ENCODE measurements at regions not wholly inside any gene's neighbourhood (a gene's known extent, or its start where the extent isn't known, plus 50 kb on each side); places are given as distances from the start of the nearest gene placed in this dataset.

- Histone ChIP-seq H3K4me3 (replicated peaks; ENCODE audit: low read depth, low read length) (no peak overlapping the region), H3K36me3 (ENCODE audit: control insufficient read depth, insufficient read depth, low read length) (no peaks in the 10 kb centered on the region), H3K27me3 (replicated peaks; ENCODE audit: control insufficient read depth, insufficient read depth, low read length) (no peaks in the 10 kb centered on the region)
- DNase-seq (ENCODE audit: extremely low read depth, insufficient read length), result no peak
- TF ChIP-seq, protein P1, sequence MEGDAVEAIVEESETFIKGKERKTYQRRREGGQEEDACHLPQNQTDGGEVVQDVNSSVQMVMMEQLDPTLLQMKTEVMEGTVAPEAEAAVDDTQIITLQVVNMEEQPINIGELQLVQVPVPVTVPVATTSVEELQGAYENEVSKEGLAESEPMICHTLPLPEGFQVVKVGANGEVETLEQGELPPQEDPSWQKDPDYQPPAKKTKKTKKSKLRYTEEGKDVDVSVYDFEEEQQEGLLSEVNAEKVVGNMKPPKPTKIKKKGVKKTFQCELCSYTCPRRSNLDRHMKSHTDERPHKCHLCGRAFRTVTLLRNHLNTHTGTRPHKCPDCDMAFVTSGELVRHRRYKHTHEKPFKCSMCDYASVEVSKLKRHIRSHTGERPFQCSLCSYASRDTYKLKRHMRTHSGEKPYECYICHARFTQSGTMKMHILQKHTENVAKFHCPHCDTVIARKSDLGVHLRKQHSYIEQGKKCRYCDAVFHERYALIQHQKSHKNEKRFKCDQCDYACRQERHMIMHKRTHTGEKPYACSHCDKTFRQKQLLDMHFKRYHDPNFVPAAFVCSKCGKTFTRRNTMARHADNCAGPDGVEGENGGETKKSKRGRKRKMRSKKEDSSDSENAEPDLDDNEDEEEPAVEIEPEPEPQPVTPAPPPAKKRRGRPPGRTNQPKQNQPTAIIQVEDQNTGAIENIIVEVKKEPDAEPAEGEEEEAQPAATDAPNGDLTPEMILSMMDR (IDR thresholded peaks at IDR 0.05; ENCODE audit: insufficient read depth, low read length, poor library complexity, severe bottlenecking), result no peak
Observed at GRCh38 chr1:234670967-234671626, 61.1 kb upstream of the IRF2BP2 start.

DNA sequence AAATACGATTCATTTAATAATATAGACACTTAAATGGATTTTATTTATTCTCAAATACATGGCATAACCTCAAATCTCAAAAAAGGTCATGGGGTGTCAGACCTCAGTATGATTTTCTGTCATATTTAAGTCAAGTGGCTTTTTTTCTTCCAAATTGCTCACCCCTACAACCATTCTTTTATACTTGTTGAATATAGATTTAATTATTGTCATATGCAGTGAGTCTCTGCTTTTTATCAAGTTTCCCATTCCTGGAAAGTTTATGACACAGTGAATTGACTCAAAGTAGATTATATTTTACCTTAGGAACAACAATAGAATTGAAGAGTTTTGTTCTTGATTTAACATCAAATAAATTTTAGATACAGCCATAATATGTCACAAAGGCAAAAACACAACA lies 59.5 kb upstream of the IRF2BP2 start:
- no peak overlapping the region for H3K4me3 ChIP-seq (replicated peaks; ENCODE audit: low read depth, low read length)
- H3K27me3 ChIP-seq (replicated peaks; ENCODE audit: control insufficient read depth, insufficient read depth, low read length), result no peaks in the 10 kb centered on the region
- no peak for DNase-seq (ENCODE audit: extremely low read depth, insufficient read length)
- TF ChIP-seq, protein P1 (IDR thresholded peaks at IDR 0.05; ENCODE audit: insufficient read depth, low read length, poor library complexity, severe bottlenecking), result no peak
- no peaks in the 10 kb centered on the region for H3K36me3 ChIP-seq (ENCODE audit: control insufficient read depth, insufficient read depth, low read length)

DNA sequence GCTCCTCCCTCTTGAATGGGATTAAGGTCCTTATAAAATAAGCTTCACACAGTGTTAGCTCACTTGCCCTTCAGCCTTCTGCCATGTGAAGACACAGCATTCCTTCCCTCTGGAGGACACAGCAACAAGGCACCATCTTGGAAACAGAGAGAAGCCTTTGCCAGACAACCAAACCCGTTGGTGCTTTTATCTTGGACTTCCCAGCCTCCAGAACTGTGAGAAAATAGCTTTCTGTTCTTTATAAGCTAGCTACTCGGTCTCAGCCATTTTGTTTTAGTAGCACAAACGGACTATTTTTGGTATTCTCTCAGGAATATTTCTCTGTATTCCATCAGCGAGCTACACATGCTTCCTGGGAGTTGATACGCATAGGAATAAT lies 58.6 kb upstream of the IRF2BP2 start:
- Histone ChIP-seq H3K27me3 (replicated peaks; ENCODE audit: control insufficient read depth, insufficient read depth, low read length) (no peaks in the 10 kb centered on the region), H3K36me3 (ENCODE audit: control insufficient read depth, insufficient read depth, low read length) (no peaks in the 10 kb centered on the region), H3K4me3 (replicated peaks; ENCODE audit: low read depth, low read length) (no peak overlapping the region)
- TF ChIP-seq, protein P1 (IDR thresholded peaks at IDR 0.05; ENCODE audit: insufficient read depth, low read length, poor library complexity, severe bottlenecking), result no peak
- DNase-seq (ENCODE audit: extremely low read depth, insufficient read length), result no peak

- TF ChIP-seq, protein P1 (IDR thresholded peaks at IDR 0.05; ENCODE audit: insufficient read depth, low read length, poor library complexity, severe bottlenecking), result no peak
- Histone ChIP-seq H3K27me3 (replicated peaks; ENCODE audit: control insufficient read depth, insufficient read depth, low read length) (no peaks in the 10 kb centered on the region), H3K36me3 (ENCODE audit: control insufficient read depth, insufficient read depth, low read length) (no peaks in the 10 kb centered on the region), H3K4me3 (replicated peaks; ENCODE audit: low read depth, low read length) (no peak overlapping the region)
- no peak for DNase-seq (ENCODE audit: extremely low read depth, insufficient read length)
Observed at GRCh38 chr1:234667600-234668576, 57.9 kb upstream of the IRF2BP2 start.

DNA sequence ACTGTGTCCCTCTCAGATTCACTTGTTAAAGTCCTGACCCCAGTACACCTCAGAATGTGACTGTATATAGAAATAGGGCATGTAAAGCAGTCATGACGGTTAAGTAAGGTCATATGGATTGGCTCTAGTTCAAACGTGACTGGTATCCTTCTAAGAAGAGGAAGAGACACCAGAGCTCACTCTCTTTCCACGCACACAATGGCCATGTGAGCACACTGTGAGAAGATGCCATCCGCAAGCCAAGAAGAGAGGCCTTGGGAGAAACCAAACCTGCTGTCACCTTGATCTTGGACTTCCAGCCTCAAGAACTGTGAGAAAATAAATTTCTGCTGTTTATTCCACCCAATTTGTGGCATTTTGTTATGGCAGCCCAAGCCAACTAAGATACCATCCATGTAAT lies 56.8 kb upstream of the IRF2BP2 start:
- no peak overlapping the region for H3K4me3 ChIP-seq (replicated peaks; ENCODE audit: low read depth, low read length)
- TF ChIP-seq, protein P1 (IDR thresholded peaks at IDR 0.05; ENCODE audit: insufficient read depth, low read length, poor library complexity, severe bottlenecking), result no peak

More for the DNA sequence above, 56.8 kb upstream of the IRF2BP2 start:
- Histone ChIP-seq H3K27me3 (replicated peaks; ENCODE audit: control insufficient read depth, insufficient read depth, low read length) (no peaks in the 10 kb centered on the region), H3K36me3 (ENCODE audit: control insufficient read depth, insufficient read depth, low read length) (no peaks in the 10 kb centered on the region)
- no peak for DNase-seq (ENCODE audit: extremely low read depth, insufficient read length)

Measured in GM06990 (cell line).